Globus pallidus (tissue), 1 donor: ENCODE measurements at regions not wholly inside any gene's neighbourhood (a gene's known extent, or its start where the extent isn't known, plus 50 kb on each side); places are given as distances from the start of the nearest gene placed in this dataset.

ENCODE experiments used
- DNase-seq: peaks from one replicate; pipeline ENCODE4 v3.0.0-alpha.2; 2015; ENCODE audit warnings: low spot score

DNA sequence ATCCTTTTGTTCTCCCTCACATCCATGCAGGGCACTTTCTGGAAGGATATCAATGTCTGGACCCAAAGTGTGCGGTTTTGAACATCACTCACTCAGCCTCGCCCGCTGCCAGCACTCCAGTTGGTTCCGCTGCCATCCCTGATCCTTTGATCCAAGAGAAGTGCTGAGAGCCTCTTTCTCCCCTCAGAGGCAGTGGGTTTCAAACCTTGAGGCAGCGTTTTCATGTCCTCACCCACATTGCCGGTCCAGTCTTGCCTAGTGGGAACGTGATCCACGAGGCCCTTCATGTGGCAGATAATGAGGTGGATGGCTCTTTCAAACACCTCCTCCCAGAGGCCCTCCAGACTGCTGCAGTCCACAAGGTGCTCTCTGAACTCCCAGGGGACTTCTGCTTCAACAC lies 122.2 kb downstream of the ACTL8 start:
- DNase-seq = no peak

- no peak for DNase-seq
Measured at GRCh38 chr1:17877896-17878295, 122.8 kb downstream of the ACTL8 start.

DNA sequence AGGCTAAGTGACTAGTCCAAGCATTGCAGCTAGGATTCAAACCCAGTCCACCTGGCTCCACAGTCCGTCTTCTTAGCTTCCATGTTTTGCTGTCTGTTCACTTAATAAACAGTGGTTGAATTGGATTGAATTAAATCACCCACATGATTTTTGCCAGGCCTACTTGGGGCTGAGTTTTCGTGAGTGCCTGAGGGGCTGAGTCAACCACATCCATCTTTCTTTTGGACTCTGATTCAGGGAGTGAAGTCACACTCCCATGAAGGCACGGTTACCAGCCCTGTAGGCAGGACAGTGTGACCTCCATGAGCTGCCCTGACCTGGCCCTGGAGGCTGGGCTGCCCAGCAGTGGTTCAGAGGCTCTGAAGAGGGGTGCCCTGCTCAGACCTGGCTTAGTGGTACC lies 123.7 kb downstream of the ACTL8 start:
- no peak for DNase-seq

DNA sequence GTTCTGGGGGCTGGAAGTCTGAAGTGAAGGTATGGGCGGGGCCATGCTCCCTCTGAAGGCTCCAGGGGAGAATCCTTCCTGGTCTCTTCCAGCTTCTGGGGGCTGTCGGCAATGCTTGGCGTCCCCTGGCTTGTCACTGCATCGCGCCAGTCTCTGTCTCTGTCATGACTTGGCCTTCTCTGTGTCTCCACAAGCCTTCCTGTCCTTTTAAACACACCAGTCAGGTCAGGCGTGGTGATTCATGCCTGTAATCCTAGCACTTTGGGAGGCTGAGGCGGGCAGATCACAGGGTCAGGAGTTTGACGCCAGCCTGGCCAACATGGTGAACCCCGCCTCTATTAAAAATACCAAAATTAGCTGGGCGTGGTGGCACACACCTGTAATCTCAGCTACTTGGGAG lies 125.3 kb downstream of the ACTL8 start:
- no peak for DNase-seq

- DNase-seq = no peak
Measured at GRCh38 chr1:17881761-17882160, 126.6 kb downstream of the ACTL8 start.

DNA sequence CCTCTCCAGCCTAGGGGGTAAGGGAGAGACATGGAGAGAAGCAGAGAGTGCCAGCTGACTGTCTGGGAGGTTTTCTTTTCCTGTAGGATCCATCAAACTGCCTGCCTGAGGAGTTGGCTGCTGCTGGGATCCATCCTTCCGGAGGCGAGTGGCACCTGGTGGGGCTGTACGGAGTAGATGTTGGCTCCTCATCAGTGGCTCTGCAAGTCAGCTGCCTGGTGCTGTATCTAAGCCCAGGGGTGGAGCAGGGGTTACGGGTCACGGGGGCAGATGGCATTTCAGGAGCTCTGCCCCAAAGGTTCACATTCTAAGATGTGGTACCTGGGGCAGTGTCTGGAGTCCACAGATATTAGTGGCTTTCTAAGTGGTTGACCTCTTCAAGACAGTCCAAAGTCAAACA lies 128.0 kb downstream of the ACTL8 start:
- DNase-seq = no peak

DNA sequence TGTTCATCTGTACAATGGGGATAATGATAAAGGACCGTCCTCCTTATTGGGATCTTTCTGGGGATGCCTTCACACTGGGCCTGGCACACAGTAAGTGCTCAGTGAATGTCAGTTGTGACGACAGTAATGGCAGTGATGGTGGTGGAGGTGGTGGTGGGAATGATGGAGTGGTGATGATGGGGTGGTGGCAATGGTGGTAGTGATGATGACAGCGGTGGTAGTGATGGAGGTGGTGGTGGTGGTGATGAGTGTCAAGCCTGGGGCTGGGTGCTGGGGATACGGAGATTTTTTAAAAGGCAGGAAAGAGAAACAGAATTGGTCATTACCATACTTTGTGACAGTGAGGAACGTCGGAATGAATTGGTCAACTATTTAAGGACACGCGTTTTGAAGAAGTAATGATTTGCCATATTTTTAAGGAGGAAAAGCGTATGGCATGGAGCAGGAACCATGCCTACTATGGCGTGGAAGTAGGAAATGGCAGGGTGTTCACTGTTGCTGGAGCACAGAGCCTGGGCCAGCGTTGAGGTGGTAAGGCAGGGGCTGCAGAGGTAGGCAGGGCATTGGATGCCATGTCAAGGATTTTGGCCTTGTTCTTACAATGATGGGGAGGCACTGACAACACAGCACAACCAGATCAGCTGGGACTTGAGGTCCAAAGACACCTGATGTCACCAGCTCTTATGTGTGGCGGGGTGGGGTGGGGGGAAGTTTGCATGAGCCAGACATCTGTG lies 128.7 kb downstream of the ACTL8 start:
- DNase-seq = no peak

DNA sequence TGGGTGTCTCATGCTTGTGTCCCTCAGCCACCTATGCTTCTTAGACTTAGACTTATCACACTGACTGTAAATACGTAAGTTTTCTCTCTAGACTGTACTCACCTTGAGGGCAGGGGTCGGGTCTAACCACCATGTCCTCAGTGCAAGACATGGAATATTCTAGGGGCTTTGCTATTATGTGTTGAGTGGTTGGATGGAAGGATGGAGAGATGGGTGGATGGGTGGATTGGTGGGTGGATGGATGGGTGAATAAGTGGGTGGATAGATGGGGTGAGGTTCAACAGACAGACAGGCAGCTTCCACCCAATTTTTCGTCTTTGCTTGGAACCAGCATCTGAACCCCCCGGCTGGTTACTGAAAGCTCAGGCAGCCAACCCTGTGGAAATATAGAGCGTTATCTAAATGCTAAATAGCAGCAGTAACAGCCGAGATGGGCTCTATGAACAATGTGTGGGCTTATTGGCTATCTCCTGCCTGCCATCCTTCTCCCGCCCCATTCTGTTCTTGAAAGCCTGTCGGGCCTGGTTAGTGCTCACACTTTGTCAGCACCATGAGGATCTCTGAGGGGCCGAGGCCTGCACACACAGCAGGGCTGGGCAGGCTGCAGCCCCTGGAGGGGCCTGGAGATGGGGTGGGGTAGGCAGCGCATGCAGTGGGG lies 130.7 kb downstream of the ACTL8 start:
- DNase-seq = no peak

DNA sequence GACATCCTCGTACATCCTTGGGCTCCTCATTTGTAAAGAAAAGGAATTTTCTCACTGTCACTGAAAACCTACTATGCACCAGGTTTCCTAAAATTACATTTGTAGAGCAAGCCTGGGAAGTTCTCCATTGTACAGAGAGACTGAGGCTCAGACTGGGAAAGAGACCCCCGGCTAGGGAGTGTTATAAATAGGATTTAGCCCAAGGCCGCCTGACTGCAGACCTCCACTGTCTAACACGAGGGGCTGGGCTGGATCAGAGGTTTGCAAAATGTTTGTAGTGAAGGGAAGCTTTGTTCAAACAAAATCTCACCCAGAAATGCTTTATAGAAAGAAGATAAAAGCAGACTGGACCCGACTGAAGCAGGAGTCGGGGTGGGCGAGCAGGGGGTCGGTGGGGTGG lies 131.3 kb downstream of the ACTL8 start:
- DNase-seq = no peak

DNA sequence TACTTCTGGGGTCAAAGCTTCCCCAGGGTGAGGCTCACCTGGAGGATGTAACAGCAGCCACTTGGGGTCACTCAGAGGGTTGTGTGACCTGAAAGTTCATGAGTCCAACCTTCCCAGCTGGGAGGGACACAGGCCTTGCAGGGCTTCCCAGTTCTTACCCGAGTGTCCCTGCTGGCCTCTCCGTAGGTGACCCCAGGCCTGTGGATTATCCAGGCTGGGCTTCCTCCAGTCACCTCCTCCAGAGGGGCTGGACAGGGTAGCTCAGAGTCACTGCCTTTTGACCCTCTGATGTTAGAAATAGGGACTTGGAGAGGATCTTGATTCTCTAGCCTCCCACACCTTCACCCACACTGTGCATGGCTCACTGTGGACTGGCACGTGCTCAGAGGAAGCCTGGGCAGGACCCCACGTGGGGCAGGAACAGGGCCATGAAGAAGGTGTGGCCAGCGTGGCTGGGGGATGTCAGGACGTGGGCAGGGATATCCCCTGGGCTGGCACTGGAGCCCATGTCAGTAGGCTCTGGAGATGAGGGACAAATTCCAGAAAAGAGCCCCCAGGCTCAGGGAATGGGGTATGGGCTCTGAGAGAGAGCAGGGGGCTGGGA lies 131.8 kb downstream of the ACTL8 start:
- no peak for DNase-seq

DNA sequence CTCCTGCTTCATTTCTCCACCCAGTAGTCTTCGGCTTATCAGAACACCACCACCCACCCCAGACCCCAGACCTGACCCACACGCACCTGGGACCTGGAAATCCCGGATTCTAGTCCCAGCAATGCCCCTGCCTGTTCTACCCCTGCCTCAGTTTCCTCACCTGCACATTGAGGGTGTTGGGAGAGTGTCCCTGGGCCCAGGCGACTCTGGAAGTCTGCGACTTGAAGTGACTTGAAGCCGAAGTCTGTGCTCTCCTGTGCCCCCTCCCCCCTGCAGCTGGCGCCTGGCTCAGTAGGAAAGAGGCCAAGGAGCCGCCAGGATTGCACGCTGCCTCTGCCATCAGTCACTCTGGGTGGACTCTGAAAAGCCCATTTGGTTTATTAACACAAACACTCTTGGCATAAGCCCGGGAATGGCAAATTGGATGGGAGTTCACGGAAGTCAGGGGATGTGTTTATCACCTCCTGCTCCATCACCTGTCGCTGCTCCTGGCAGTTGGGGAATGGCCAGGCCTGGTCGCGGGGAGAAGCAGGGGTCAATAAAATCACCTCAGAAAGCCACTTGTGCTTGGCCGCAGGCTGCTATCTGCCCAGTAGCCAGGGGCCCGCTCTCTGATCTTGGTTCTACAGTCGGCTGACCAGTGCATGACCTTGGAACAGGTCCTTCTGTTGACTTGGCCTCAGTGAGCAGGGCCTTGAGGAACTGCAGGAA lies 132.7 kb downstream of the ACTL8 start:
- no peak for DNase-seq

GRCh38 chr1:17890056-17890814 lies 135.1 kb downstream of the ACTL8 start:
- no peak for DNase-seq

GRCh38 chr1:17890815-17891191 lies 135.7 kb downstream of the ACTL8 start:
- DNase-seq = no peak

DNA sequence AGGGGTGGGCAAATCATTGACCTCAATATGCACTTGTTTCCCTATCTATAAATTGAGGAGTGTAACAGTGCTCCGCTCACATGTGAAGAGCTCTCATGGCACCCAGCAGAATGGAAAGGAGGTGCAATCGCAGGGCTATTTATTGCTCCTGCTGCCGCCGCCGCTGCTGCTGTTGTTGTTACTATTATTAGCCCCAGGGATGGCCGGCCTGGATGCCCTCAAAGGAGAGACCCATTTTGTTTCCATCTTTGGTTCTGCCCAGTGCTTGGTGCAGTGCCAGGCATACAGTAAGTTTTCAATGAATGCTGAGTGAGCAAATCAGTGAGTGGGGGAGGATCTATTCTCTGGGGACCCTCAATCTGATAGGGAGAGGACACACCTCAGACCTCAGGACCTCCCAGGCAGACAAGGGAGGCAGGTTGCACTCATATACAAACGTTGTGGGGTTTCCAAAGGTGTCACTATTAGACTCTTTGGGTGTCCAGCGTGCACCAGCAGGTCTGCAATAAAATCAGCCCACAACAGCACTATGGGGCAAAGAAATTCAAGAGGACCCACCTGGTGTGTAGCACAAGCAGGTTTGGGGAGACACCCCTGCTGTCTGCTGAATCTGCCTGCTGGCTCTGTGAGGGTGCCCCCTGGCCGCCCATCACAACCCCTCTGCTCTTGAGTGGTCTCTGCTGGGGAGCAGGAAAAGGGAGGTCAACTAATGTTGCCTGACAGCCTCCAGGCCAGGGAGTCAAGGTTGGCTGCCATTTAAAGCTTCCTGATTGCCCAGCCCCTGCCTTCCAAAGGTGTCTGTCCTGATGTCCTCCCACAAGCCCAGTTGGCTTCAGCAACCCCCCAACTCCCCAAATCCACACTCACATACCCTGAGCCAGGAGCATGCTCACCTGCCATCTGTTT lies 136.3 kb downstream of the ACTL8 start:
- DNase-seq = no peak

DNA sequence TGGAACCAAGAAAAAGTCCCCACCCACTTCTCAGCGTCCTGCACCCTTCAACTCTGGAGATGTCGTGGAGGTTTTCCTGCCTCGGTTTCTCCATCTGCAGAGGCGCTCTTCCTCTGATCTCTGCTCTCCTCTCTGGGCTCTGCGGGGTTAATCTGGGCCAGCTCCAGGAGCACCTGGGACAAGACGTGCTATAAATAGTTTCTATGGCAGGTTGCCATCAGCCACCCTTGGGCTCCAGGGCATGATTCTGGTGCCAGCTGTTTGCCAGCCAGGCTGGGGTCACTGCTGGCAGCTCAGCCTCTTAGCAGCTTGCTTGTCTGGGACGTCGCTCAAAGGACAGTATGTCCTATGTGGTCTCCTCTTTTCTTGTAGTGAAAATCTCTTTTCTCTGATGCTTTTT lies 137.1 kb downstream of the ACTL8 start:
- DNase-seq = no peak

DNA sequence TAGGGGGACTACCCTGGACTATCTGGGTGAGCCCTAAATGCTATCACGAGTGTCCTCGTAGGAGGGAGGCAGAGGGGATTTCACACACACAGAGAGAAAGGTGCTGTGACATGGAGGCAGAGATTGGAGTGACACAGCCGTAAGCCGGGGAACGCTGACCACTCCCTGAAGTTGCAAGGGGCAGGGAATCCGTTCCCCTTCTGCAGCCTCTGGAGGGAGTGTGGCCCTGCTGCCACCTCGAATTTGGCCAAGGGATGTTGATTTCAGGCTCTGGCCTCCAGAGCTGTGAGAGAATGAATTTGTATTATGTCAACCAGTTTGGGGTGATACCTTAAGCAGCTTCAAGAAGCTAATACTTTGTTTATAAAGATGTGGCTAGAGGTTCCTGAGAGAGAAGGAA lies 137.7 kb downstream of the ACTL8 start:
- no peak for DNase-seq

DNA sequence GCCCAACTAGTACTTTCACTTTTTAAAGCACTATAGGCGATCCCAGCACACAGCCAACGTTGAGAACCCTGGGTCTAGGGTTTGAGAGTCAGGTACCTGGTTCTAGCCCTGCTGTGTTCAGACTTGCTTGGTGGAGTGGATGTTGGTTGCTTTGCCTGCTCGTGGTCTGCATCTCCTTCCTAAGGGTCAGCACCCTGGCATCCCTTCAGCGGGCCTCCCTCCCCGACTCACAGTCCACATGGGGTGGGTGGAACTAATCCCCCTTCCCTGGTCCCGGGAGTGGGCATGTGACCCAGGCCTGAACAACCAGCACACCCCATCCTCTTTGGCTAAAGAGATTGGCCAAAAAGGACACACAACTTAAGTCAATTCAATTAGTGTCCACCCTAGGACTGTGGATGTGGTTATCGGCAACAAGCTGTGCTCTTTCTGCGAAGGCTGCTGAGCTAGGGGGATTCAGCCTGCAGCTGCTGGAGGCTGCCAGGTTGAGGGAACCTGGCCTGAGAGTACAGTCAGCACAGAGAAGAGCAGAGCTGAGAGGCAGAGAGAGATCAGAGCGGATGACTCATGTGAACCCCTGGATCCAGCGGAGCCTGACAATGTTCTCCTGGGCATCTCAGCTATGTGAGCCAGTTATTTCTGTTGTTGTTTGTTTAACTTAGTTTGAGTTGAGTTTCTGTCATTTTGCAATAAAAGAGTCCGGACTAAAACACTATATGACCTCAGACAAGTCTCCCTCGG lies 138.9 kb downstream of the ACTL8 start:
- no peak for DNase-seq

GRCh38 chr1:17895401-17895800 lies 140.3 kb downstream of the ACTL8 start:
- DNase-seq = no peak

- DNase-seq = no peak
Measured at GRCh38 chr1:17895986-17896385, 140.9 kb downstream of the ACTL8 start.

DNA sequence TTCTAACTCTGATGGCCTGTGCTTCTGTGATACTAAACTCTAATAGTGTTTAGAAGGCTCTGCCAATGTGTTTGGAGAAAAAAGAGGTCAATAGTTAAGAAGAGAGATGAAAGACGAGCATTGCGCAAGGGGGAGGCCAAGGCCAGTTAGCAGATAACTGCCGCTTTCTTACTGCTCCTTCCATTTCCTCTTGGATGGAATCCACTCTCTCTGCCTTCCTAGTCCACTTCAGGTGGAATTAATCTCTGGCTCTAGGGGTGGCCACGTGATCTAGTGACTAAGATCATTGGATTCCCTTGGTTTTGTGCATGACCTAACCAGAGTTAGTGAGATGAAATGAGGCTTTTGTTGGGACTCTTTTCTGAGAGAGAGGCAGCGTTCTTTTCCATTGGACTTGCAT lies 148.3 kb downstream of the ACTL8 start:
- DNase-seq = no peak
